ENCODE measurements at regions not wholly inside any gene's neighbourhood (a gene's known extent, or its start where the extent isn't known, plus 50 kb on each side); places are given as distances from the start of the nearest gene placed in this dataset.
"Not testable (repeated sequence)": the region's sequence is repeated elsewhere in the genome, so short reads cannot be mapped to it uniquely, and the experiment has no call there.

DNA sequence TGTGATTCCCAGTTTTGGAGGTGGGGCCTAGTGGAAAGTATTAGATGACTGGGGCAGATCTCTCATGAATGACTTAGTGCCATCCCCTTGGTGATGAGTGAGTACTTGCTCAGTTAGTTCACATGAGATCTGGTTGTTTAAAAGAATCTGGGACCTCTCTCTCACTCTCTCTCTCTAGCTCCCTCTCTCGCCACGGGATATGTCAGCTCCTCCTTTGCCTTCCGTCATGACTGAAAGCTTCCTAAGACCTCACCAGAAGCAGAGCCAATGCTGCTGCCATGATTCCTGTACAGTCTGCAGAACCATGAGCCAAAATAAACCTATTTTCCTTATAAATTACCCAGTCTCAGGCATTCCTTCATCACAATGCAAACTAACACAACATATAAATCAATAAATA lies 176.7 kb downstream of the PRELID2 start:
- DNase-seq (ENCODE audit: low spot score): no peak

DNA sequence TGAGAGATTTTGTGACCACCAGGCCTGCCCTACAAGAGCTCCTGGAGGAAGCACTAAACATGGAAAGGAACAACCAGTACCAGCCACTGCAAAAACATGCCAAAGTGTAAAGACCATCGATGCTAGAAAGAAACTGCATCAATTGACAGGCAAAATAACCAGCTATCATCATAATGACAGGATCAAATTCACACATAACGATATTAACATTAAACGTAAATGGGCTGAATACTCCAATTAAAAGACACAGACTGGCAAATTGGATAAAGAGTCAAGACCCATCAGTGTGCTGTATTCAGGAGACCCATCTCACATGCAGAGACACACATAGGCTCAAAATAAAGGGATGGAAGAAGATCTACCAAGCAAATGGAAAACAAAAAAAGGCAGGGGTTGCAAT lies 182.4 kb downstream of the PRELID2 start:
- DNase-seq (ENCODE audit: low spot score): not testable (repeated sequence)

DNA sequence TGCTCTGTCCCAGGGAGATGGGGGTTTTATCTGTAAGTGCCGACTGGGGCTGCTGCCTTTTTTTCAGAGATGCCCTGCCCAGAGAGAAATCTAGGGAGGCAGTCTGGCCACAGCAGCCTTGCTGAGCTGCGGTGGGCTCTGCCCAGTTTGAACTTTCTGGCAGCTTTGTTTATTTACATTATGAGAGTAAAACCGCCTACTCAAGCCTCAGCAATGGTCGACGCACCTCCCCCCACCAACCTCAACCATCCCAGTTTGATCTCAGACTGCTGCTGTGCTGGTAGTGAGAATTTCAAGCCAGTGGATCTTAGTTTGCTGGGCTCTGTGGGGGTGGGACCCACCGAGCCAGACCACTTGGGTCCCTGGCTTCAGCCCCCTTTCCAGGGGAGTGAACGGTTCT lies 188.0 kb downstream of the PRELID2 start:
- DNase-seq (ENCODE audit: low spot score): not testable (repeated sequence)

DNA sequence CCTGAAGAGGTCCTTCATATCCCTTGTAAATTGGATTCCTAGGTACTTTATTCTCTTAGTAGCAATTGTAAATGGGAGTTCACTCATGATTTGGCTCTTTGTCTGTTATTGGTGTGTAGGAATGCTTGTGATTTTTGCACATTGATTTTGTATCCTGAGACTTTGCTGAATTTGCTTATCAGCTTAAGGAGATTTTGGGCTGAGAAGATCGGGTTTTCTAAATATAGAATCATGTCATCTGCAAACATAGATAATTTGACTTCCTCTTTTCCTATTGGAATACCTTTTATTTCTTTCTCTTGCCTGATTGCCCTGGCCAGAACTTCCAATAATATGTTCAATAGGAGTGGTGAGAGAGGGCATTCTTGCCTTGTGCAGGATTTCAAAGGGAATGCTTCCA lies 191.9 kb downstream of the PRELID2 start:
- DNase-seq (ENCODE audit: low spot score): not testable (repeated sequence)

DNA sequence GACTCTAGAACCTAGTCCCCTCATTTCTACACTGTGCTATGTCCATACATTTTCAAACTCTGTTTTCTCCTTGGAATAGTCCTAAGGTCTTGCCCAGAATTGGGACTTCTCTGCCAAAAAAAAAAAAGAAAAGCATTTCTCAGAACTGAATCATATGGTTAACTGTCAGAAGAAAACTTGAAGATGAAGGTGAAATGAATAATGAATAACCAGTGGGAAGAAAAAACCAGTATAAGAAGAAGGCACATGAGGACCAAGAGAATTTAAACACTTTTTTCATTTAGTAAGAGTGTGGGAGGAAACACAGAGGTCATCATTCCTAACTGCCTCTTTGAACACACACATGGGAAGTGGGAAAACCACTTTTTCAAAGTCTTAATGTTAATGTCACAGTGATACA lies 197.7 kb downstream of the PRELID2 start:
- DNase-seq (ENCODE audit: low spot score): peak; percentile 45

DNA sequence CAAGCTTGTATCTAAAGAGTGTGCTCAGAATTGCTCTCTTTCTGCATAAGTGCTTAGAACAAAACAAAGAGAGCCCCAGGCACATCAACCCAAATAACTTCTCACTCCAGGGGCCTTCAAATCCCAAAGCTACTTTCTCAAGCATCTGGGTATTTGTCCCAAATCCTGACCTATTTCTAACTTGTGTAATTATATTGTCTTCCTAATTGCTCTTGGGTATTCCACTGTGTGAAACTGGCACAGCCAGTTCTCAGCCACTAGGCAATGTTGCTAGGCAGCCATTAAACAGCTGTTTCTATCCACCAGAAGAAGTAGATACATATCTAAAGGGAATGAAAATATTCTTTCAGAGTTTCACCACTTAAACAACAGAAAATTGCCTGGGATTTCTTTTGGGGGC lies 198.8 kb downstream of the PRELID2 start:
- no peak for DNase-seq (ENCODE audit: low spot score)

DNA sequence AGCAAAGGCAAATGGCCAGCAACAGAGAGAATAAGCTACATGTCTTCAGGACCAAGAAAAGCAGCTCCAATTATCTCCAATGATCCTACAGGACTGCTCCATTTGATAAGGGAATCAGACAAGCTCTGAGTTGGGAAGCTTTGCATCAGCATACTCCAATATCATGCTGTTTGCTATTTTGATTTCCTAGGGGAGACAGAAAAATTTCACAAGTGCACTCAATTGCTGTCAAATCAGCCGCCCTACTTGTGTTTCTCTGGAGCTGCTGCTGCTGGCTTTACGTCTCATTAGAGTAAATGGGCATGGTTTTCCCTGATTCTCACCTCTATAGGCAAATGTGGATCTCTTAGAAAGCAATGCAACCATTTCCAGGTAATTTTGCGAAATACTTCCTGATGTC lies 201.7 kb downstream of the PRELID2 start:
- no peak for DNase-seq (ENCODE audit: low spot score)

DNA sequence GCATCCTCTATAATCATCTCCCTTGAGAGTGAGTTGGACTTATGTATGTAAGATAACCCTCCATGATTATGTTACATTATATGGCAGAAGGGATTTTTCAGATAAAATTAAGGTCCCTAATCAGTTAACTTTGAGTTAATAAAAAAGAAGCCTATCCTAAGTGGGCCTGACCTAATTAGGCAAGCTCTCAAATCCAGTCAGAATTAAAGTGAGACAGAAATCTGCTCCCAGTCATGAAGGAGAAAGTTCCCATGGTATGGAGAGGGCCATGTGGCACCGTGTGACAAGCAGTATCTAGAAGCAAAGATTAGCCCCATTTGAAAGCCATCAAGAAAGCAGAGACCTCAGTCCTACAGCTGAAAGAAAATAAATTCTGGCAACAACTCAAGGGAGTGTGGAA lies 202.4 kb downstream of the PRELID2 start:
- no peak for DNase-seq (ENCODE audit: low spot score)

DNA sequence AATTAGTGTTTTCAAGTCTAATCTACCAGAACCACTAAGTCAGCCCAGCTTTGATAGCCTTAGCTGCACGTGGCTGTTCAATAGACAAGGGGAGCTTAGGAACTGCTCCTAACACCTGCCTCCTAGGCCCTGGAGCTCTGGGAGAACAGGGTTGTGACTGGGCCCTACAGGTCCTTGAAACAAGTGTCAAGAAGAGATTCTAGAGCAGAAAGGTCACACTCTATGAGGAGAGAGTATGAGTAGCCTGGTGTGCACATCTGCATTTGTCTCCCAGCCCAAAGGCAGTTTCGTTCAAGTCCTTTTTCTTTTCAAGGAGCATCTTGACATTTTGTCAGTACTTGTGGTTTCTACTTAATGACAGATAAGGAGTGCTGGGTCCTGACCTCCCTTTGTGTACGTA lies 206.1 kb downstream of the PRELID2 start:
- no peak for DNase-seq (ENCODE audit: low spot score)

DNA sequence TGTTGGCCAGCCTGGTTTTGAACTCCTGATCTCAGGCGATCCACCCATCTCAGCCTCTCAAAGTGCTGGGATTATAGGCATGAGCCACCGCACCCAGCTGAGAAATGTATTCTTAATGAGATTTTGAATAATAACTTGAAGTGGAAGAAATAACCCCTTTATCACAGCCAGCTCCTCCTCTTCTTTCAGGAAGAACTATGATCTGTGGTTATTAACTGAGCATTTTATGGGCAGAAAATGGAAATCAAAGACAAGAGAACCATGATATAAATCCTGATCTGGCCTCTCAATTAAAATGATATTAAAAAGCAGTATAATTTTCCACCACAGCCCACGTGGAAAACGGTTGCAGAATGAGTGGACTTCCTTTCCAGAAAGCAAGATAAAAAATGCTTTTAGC lies 206.6 kb downstream of the PRELID2 start:
- no peak for DNase-seq (ENCODE audit: low spot score)

DNA sequence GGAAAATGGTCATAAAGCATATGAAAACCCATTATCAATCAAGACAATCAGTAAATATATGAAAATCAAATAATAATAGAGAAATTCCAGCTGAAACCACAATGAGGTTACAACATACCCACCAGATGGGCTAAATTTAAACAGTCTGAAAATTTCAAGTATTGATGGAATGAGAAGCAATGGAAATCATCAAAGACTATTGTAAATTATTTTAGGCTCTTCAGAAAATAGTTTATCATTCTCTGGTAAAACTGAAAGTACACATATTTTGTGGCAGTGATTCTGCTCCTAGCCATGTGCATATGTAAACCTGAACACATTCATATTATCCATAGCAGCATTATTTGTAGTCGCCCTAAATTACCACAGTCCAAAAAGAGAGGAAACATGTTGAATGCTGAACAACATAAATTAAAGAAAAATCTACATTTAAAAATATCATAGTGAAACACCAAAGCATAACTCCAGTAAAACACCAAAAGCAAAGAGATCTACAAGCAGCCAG lies 215.3 kb downstream of the PRELID2 start:
- no peak for DNase-seq (ENCODE audit: low spot score)

DNA sequence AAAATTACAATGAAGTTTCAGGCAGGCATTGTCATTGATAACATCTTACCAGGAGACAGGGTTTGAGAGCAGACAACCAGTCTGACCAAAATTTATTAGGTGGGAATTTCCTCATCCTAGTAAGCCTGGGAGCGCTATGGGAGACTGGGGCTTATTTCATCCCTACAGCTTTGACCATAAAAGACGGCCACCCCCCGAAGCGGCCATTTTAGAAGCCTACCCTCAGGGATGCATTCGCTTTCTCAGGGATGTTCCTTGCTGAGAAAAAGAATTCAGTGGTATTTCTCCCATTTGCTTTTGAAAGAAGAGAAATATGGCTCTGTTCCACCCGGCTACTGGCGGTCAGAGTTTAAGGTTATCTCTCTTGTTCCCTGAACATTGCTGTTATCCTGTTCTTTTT lies 218.4 kb downstream of the PRELID2 start:
- not testable (repeated sequence) for DNase-seq (ENCODE audit: low spot score)

DNA sequence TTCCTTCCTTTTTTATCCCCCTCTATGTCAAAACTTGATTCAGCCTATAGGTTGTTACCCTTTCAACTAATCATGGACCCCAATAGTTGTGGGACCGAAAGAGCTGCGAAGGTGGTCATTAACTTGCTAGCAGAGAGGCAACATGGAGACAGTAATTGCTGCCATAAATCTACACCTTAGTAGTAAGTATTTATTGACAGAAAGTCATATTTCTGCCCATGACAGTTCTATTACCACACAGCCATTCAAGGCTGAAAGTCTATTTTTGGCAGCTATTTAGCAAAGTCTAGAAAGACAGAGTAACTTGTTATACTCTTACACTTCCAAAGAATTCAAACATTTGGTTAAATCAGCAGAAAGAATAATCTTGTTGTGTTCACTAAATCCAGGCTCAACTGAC lies 236.2 kb downstream of the PRELID2 start:
- no peak for DNase-seq (ENCODE audit: low spot score)

DNA sequence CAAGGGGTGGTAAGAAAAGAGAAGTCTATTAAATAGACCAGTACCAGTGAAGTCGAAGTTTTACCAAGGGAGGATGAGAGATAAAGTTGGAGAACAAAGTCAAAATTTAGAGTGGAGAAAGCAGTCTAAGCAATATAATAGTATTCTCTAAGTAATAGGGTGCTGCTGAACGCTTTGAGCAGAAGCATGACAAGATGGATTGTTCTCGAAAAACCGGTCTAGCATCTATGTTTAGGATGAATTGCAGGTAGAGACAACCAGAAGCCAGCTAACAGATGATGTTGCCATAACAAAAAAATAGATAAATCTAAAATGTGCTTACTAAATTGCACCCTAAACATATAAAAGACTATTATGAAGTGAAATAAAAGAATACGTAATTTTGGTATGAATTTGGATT lies 237.0 kb downstream of the PRELID2 start:
- DNase-seq (ENCODE audit: low spot score): no peak

DNA sequence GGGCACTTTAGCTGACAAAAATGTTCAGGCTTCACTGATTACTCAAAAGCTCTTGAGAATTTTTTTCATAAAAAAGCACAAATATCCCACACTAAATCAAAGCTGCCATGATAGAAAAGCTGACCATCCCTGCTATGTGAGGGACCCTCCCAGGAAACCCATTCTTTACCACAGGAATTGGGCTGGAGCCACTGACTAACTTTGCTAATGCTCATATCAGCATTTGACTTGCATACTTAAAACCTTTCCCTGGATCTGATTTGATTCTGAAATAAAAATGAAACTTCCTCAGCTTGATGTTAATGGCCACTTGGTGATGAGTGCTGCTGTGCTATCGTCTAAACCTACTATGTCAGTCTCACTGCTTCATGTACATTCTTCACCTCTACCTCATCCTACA lies 243.6 kb downstream of the PRELID2 start:
- DNase-seq (ENCODE audit: low spot score): no peak

DNA sequence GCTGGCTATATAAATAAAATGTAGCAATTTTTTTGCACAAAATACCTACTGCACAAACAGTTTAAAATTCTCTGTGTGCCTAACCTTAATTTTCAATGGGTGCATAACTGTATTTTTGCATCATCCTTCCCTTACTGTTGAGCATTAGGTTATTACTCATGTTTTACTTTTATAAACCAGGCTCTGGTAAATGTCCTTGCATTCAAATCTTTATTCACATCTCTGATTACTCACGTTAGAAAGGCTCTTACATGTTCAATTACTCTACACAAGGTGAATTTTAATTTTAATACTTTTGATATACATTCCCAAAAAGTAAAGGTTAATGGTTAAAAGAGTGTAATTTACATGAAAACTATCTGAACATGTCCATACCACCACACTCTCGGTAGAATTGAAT lies 246.1 kb downstream of the PRELID2 start:
- DNase-seq (ENCODE audit: low spot score): no peak

DNA sequence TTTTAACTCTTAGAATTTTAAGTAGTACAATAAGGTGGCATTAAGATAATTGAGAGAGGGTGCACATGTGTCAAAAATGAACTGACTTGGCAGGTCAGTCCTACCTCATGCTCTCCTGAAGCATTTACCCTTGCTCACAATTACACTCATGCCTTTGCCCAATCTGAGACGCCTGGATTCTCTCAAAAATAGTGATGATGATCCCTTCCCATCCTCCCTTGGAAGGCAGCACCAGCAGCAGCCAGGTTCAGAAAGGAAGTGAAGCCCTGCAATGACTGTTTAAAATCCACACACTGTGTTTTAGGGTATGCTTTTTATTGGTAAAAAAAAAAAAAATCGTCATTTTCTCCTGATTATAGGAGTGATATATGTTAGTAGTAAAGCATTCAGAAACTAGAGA lies 246.6 kb downstream of the PRELID2 start:
- DNase-seq (ENCODE audit: low spot score): no peak

DNA sequence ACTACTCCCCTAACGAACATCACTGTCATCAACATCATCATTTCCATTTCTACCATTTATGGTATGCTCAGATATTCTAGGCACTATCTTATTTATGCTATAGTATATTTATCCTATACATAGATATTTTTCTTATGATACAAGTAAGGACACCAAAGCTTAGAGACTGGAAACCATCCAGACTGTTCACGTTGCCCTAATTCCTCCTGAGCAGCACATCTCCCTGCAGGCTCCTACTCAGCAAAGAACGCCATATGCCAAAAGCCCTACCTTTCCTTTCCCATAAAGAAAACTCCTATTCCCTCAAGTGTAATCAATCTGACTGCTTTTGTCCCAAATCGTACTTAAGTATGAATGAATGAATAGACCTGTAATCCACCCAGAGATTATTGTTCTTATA lies 247.0 kb downstream of the PRELID2 start:
- no peak for DNase-seq (ENCODE audit: low spot score)

DNA sequence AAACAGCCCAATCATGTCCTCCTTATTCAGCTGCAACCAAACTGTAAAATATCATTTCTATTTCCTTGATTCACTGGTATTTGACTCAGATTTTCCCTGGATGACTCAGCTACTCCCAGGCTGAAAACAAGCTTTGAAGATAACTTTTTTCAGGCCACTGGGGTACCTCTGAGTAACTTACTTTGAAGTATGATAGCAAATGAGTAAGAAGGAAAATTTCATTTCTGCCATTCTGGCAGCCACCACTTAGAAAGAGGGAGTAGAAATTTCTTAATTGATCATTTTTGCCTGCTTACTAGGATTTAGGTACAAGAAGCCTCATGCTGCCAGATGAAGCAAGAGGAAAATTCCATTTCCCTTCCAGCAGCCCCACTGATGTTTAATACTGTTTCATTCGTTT lies 247.4 kb downstream of the PRELID2 start:
- peak; percentile 87 for DNase-seq (ENCODE audit: low spot score)

DNA sequence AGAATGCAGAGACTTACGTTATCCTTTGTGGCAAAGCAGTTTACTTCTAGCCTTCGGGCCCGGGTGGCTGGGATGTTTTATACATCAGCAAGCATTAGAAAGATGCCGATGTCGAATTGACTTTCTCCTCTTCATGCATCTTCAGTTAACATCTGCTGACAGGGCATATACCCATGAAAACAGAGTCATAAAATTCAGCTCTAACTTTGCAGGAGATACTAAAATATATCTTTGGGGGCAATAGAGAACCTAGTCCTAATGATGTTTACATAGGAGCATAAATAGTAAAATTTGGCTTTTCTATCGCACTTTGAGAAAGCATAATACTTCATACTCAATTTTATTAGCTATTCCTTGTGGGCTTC lies 247.9 kb downstream of the PRELID2 start:
- DNase-seq (ENCODE audit: low spot score): peak; percentile 2

DNA sequence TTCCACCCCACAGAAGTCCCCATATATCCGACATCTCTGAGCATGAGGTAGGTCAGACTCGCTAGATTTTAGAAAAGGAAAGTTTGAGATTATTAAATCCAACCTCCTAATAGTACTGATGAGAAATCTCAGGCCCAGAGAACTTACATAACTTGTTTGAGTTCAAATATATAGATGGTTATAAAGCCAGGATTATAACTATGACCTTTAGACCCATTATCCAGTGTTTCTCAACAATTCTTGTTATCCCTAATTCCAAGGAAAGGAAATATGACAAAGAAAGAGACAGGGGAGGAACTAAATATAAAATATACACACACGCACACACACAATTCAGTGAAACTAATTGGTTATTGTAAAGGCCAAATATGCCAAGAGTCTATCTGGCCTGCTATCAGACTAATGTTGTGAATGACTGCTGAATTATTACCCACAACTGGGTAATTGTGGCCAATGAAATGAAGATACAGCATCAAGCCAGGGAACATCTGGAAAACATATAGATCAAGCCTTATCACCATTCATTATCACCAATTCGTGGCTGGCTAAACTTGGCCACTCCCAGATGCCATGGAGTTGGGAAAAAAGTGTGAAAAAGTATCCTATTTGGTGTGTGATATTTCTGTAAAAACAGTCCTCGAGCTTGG lies 248.4 kb downstream of the PRELID2 start:
- no peak for DNase-seq (ENCODE audit: low spot score)

DNA sequence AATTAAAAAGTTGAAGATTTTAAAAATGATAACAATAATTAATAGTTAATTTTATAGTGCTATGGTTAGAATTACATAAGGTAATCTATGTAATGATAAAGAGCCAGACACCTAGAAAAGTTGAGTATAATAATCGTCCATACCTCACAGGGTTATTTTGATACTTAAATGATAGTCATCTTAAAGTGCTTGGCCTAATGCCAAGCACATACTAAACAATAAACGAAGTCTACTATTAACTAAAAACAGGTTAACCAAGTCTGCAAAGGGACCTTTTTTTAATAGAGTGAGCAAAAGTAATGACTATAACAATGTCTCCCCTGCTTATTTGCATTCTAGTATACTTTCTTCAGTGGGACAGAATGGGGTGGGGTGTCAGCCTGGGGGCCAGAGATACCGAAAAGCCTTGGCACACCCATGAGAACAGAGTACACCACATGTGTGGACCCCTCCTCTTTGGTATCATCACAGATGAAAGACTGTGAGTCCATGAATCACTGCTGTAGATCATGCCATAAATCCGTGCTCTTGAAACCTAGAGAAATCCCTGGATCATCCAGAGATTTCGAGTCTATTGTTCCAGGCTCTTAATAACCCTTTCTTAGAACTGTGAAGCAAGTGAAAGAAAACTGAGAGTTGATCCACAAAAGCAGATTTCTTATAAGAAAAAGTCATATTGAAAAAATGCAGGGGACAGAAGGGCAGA lies 249.5 kb downstream of the PRELID2 start:
- no peak for DNase-seq (ENCODE audit: low spot score)

DNA sequence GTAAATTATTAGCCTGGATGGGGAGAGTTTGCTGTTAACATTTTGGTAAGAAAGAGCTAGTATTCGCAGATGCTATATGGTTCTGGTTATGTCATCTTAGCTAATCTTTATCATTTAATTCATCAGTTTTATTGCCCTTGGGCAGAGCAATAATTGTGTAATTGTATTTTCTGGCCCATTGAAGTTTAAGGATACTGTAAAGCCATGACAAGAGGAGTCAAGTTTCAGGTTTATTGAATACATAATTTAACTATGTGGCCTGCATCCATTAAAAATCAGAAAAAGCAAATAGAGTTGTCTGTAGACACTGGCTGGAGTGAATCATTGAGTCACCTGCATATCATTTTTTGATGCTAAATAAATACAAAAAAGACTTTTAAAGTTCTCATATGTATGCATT lies 255.8 kb downstream of the PRELID2 start:
- DNase-seq (ENCODE audit: low spot score): no peak

Data from kidney tubule cell (primary cell).